K562 (cell line): ENCODE measurements at regions not wholly inside any gene's neighbourhood (a gene's known extent, or its start where the extent isn't known, plus 50 kb on each side); places are given as distances from the start of the nearest gene placed in this dataset.

Experiments used
- ATAC-seq: fragments of 200-7000 bp; cut with Tn5 transposase; 3 replicates; pipeline ENCODE4 v1.9.1; 2020; ENCODE audit warnings: moderate library complexity
- BruUV-seq: library from RNA; stranded (reverse); fragments of 400-500 nt; replicated peaks from 2 replicates; lab custom pipeline; 2021; lab: Mats Ljungman, UMichigan
- CTCF ChIA-PET: fragments of 300-600 bp; formaldehyde crosslinking; extraction: SDS; loops from one replicate; lab custom pipeline; 2021; ENCODE audit warnings: low intra/inter-chr PET ratio; lab: Yijun Ruan, JAX
- POLR2A ChIA-PET: fragments of 300-600, 350-650 bp; sonication (Branson Sonifier 250); formaldehyde crosslinking; extraction: SDS; loops from one replicate; lab custom pipeline; 2021; ENCODE audit warnings: antibody characterized with exemption, inconsistent platforms; lab: Yijun Ruan, JAX
- DNase-seq, 4 experiments: peaks; one replicate each; pipeline versions ENCODE4 v3.0.0 to v3.0.0-alpha.2; 2011 to 2018; ENCODE audit warnings: low spot score in 3 of 4, mixed read lengths in 3 of 4; ENCODE audit errors: extremely low read depth in 1 of 4
- FAIRE-seq: peaks from 2 replicates; lab custom pipeline; 2011; peaks lifted over from hg19 to GRCh38; lab: Jason Lieb, UNC
- H2AFZ ChIP-seq: 2 replicates; pipeline ENCODE4 v1.6.0; 2011; ENCODE audit warnings: low read depth, low read length, control low read depth, inconsistent platforms
- H3K27ac ChIP-seq: fragments of 200-600 bp; 3 replicates; pipeline ENCODE4 v1.8.0; 2011; ENCODE audit warnings: low read depth, mild to moderate bottlenecking, control low read depth, inconsistent platforms, low read length, moderate library complexity, mixed read lengths; ENCODE audit errors: extremely low read depth
- H3K27me3 ChIP-seq, 2 experiments: fragments of 300-600 bp in 1 of 2; 2 replicates in 1 of 2; 3 replicates in 1 of 2; pipeline versions ENCODE4 v1.6.0 to v1.8.0; 2011; ENCODE audit warnings: inconsistent platforms in 2 of 2, low read length in 2 of 2, mild to moderate bottlenecking in 1 of 2, mixed read lengths in 1 of 2, moderate library complexity in 1 of 2; ENCODE audit not compliant: control insufficient read depth in 2 of 2, insufficient read depth in 2 of 2
- H3K36me3 ChIP-seq: fragments of 300-600 bp; 3 replicates; pipeline ENCODE4 v1.8.0; 2011; ENCODE audit warnings: mild to moderate bottlenecking, low read length, inconsistent platforms; ENCODE audit not compliant: control insufficient read depth, insufficient read depth
- H3K4me1 ChIP-seq, 2 experiments: fragments of 200-600 bp in 1 of 2; replicated peaks in 1 of 2; 2 replicates in 1 of 2; 3 replicates in 1 of 2; pipeline versions ENCODE4 v1.5.1 to v1.8.0; 2011; ENCODE audit warnings: inconsistent platforms in 2 of 2, low read length in 2 of 2, mild to moderate bottlenecking in 1 of 2, mixed read lengths in 1 of 2, moderate library complexity in 1 of 2; ENCODE audit not compliant: control insufficient read depth in 2 of 2, insufficient read depth in 2 of 2
- H3K4me2 ChIP-seq: 2 replicates; pipeline ENCODE4 v1.6.1; 2011; ENCODE audit warnings: low read length, control low read depth, inconsistent platforms, mixed read lengths; ENCODE audit not compliant: insufficient read depth
- H3K4me3 ChIP-seq: fragments of 200-600 bp; sonication (generic), shearing (Covaris generic); 2 replicates; pipeline ENCODE4 v1.5.1; 2016; ENCODE audit warnings: control low read depth, inconsistent platforms
- H3K79me2 ChIP-seq: fragments of 200-600 bp; 3 replicates; pipeline ENCODE4 v1.8.0; 2011; ENCODE audit warnings: low read length, inconsistent platforms; ENCODE audit not compliant: control insufficient read depth, insufficient read depth
- H3K9ac ChIP-seq, 2 experiments: 2 replicates each; pipeline versions ENCODE4 v1.6.0 to v1.6.1; 2011; ENCODE audit warnings: low read depth in 2 of 2, low read length in 2 of 2, control low read depth in 1 of 2, inconsistent platforms in 1 of 2, mild to moderate bottlenecking in 1 of 2, mixed read lengths in 1 of 2; ENCODE audit not compliant: insufficient read depth in 1 of 2
- H3K9me1 ChIP-seq: one replicate; pipeline ENCODE4 v1.6.0; 2011; ENCODE audit warnings: inconsistent platforms, mild to moderate bottlenecking, low read length, moderate library complexity; ENCODE audit not compliant: control insufficient read depth, insufficient read depth
- H3K9me3 ChIP-seq: replicated peaks from 2 replicates; pipeline ENCODE4 v1.5.1; 2011; ENCODE audit warnings: low read depth, low read length, inconsistent platforms; ENCODE audit not compliant: control insufficient read depth, insufficient read depth
- H4K20me1 ChIP-seq: replicated peaks from 2 replicates; pipeline ENCODE4 v1.6.1; 2011; ENCODE audit warnings: low read length, inconsistent platforms, mixed read lengths; ENCODE audit not compliant: control insufficient read depth, insufficient read depth
- CBFA2T3 ChIP-seq: fragments of 450-650 bp; IDR thresholded peaks from 2 replicates; pipeline ENCODE4 v1.6.1; 2017
- EZH2 ChIP-seq: IDR thresholded peaks from 2 replicates; pipeline ENCODE4 v1.6.1; 2012; ENCODE audit warnings: low read depth, mild to moderate bottlenecking, inconsistent platforms, low read length, borderline replicate concordance
- RBM22 ChIP-seq: fragments of 200-400 bp; formaldehyde crosslinking; IDR thresholded peaks from 2 replicates; pipeline ENCODE4 v1.6.1; 2018; ENCODE audit warnings: low read length, low read depth; ENCODE audit not compliant: poor library complexity, severe bottlenecking
- SRSF7 ChIP-seq: fragments of 200-400 bp; formaldehyde crosslinking; optimal IDR thresholded peaks from 2 replicates; pipeline ENCODE3; 2017; ENCODE audit warnings: mild to moderate bottlenecking, low read depth, low read length
- WGBS: fragments of 100-300 bp; shearing (Covaris generic); methylation state at CpG from one replicate; pipeline ENCODE4 v1.1.6; 2016; ENCODE audit warnings: low coverage, mixed read lengths; ENCODE audit not compliant: insufficient coverage; ENCODE audit errors: missing lambda C conversion rate; 5-methylcytosine and 5-hydroxymethylcytosine counted together
- in situ Hi-C: fragments of 300-500 bp; cut with MboI; formaldehyde crosslinking; loops from 4 replicates; pipeline ENCODE4 v1.15.0; 2018; ENCODE audit warnings: inconsistent platforms, mixed read lengths
- intact Hi-C: fragments of 100-400 bp; cut with micrococcal nuclease; formaldehyde crosslinking; loops from 2 replicates; pipeline ENCODE4 v1.14.2; 2022
- TF ChIP-seq, protein P1 (sequence below): fragments of 450-650 bp; IDR thresholded peaks from 2 replicates; pipeline ENCODE4 v1.6.1; 2016; ENCODE audit warnings: low read depth
- TF ChIP-seq, protein P2 (sequence below): fragments of 450-650 bp; conservative IDR thresholded peaks from 2 replicates; pipeline ENCODE4 v1.6.1; 2016; ENCODE audit warnings: missing genetic modification characterization, low read depth, mild to moderate bottlenecking, control low read depth, missing compliant biosample characterization
- TF ChIP-seq, protein P3 (sequence below), 3 experiments: fragments of 200-800 bp in 1 of 3; sonication (Bioruptor generic) in 1 of 3; sonication (generic) in 1 of 3; formaldehyde crosslinking in 1 of 3; IDR thresholded peaks; 2 replicates each; pipeline versions ENCODE4 v1.6.1 to v1.8.0; 2016 to 2022; ENCODE audit warnings: mild to moderate bottlenecking in 2 of 3, missing compliant biosample characterization in 2 of 3, missing genetic modification characterization in 2 of 3, missing genetic modification reagents in 1 of 3

DNA sequence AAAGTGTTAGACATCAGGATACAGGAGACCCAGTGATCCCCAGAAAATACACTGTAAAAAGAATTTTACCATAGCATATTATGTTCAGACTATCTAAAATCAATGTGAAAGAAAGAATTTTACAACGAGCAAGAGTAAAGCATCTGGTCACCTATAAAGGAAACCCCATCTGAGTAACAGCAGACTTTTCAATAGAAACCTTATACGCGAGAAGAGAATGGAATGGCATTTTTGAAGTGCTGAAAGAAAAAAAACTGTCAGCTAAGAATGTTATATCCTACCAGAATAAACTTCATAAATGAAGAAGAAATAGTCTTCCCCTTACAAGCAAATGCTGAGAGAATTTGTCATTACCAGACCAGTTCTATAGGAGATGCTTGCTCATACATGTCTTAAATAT, 532.1 kb upstream of the NR5A2 start:
- H3K27me3 ChIP-seq, result no peaks in the 10 kb centered on the region
- 5% methylated on average over 3 of the region's 3 CpGs for WGBS
- no peak overlapping the region for H2AFZ ChIP-seq
- no peaks in the 10 kb centered on the region for H3K4me1 ChIP-seq
- H3K9me3 ChIP-seq, result 0 out of 2 replicates have a peak, but pooled peaks cover 1% of the 10 kb centered on the region
- no peak for ATAC-seq
- ChIA-PET POLR2A (no interaction called here), CTCF (no interaction called here)
- no peak overlapping the region for H3K4me2 ChIP-seq
- no peaks in the 10 kb centered on the region for H3K36me3 ChIP-seq
- no peaks in the 10 kb centered on the region for H3K79me2 ChIP-seq
- no TSS peak for BruUV-seq
- no peak for DNase-seq
- FAIRE-seq, result no peak
- in situ Hi-C loops (no loop called here), intact Hi-C loops (no loop called here)
- no peak overlapping the region for H3K4me3 ChIP-seq
- H3K9me1 ChIP-seq, result no peaks in the 10 kb centered on the region
- no peaks in the 10 kb centered on the region for H4K20me1 ChIP-seq
- H3K9ac ChIP-seq, result no peak overlapping the region
- no peak overlapping the region for H3K27ac ChIP-seq
- TF ChIP-seq EZH2, result no peak
- TF ChIP-seq, protein P1, sequence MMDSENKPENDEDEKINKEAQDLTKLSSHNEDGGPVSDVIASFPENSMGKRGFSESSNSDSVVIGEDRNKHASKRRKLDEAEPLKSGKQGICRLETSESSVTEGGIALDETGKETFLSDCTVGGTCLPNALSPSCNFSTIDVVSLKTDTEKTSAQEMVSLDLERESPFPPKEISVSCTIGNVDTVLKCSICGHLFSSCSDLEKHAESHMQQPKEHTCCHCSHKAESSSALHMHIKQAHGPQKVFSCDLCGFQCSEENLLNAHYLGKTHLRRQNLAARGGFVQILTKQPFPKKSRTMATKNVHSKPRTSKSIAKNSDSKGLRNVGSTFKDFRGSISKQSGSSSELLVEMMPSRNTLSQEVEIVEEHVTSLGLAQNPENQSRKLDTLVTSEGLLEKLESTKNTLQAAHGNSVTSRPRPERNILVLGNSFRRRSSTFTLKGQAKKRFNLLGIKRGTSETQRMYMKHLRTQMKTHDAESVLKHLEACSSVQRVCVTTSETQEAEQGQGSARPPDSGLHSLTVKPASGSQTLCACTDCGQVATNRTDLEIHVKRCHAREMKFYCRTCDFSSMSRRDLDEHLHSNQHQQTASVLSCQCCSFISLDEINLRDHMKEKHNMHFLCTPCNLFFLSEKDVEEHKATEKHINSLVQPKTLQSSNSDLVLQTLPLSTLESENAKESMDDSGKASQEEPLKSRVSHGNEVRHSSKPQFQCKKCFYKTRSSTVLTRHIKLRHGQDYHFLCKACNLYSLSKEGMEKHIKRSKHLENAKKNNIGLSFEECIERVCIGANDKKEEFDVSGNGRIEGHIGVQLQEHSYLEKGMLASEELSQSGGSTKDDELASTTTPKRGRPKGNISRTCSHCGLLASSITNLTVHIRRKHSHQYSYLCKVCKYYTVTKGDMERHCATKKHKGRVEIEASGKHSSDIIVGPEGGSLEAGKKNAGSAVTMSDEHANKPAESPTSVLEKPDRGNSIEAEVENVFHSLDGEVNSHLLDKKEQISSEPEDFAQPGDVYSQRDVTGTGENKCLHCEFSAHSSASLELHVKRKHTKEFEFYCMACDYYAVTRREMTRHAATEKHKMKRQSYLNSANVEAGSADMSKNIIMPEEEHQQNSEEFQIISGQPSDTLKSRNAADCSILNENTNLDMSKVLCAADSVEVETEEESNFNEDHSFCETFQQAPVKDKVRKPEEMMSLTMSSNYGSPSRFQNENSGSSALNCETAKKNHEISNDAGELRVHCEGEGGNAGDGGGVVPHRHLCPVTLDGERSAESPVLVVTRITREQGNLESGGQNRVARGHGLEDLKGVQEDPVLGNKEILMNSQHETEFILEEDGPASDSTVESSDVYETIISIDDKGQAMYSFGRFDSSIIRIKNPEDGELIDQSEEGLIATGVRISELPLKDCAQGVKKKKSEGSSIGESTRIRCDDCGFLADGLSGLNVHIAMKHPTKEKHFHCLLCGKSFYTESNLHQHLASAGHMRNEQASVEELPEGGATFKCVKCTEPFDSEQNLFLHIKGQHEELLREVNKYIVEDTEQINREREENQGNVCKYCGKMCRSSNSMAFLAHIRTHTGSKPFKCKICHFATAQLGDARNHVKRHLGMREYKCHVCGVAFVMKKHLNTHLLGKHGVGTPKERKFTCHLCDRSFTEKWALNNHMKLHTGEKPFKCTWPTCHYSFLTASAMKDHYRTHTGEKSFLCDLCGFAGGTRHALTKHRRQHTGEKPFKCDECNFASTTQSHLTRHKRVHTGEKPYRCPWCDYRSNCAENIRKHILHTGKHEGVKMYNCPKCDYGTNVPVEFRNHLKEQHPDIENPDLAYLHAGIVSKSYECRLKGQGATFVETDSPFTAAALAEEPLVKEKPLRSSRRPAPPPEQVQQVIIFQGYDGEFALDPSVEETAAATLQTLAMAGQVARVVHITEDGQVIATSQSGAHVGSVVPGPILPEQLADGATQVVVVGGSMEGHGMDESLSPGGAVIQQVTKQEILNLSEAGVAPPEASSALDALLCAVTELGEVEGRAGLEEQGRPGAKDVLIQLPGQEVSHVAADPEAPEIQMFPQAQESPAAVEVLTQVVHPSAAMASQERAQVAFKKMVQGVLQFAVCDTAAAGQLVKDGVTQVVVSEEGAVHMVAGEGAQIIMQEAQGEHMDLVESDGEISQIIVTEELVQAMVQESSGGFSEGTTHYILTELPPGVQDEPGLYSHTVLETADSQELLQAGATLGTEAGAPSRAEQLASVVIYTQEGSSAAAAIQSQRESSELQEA, result no peak
- TF ChIP-seq, protein P2, sequence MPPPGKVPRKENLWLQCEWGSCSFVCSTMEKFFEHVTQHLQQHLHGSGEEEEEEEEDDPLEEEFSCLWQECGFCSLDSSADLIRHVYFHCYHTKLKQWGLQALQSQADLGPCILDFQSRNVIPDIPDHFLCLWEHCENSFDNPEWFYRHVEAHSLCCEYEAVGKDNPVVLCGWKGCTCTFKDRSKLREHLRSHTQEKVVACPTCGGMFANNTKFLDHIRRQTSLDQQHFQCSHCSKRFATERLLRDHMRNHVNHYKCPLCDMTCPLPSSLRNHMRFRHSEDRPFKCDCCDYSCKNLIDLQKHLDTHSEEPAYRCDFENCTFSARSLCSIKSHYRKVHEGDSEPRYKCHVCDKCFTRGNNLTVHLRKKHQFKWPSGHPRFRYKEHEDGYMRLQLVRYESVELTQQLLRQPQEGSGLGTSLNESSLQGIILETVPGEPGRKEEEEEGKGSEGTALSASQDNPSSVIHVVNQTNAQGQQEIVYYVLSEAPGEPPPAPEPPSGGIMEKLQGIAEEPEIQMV (tag), result no peak
- no peak for TF ChIP-seq SRSF7
- TF ChIP-seq, protein P3, sequence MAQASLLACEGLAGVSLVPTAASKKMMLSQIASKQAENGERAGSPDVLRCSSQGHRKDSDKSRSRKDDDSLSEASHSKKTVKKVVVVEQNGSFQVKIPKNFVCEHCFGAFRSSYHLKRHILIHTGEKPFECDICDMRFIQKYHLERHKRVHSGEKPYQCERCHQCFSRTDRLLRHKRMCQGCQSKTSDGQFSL (CRISPR knock-in tag; IDR thresholded peaks at IDR 0.05), result no peak
- TF ChIP-seq, protein P3 (tag; IDR thresholded peaks at IDR 0.05), result no peak
- TF ChIP-seq RBM22, result no peak
- TF ChIP-seq CBFA2T3, result no peak
